H9 (cell line): ENCODE measurements at regions not wholly inside any gene's neighbourhood (a gene's known extent, or its start where the extent isn't known, plus 50 kb on each side); places are given as distances from the start of the nearest gene placed in this dataset.

ENCODE experiments used
- DNase-seq: peaks from one replicate; pipeline ENCODE4 v3.0.0-alpha.2; 2017
- H2AFZ ChIP-seq: one replicate; pipeline ENCODE4 v1.6.1; 2013; ENCODE audit warnings: mild to moderate bottlenecking, low read length, control low read depth, moderate library complexity
- H2AK5ac ChIP-seq: 2 replicates; pipeline ENCODE4 v1.6.1; 2013; ENCODE audit warnings: low read length, control low read depth, mixed read lengths; ENCODE audit not compliant: insufficient read length
- H2BK120ac ChIP-seq: one replicate; pipeline ENCODE4 v1.6.1; 2013; ENCODE audit warnings: low read depth, mild to moderate bottlenecking, low read length, control low read depth, inconsistent platforms; ENCODE audit not compliant: poor library complexity, severe bottlenecking
- H2BK12ac ChIP-seq: 2 replicates; pipeline ENCODE4 v1.6.1; 2013; ENCODE audit warnings: low read length, control low read depth, mixed read lengths, low read depth; ENCODE audit not compliant: insufficient read length
- H2BK15ac ChIP-seq: 2 replicates; pipeline ENCODE4 v1.6.1; 2013; ENCODE audit warnings: low read depth, low read length, control low read depth
- H2BK20ac ChIP-seq: one replicate; pipeline ENCODE4 v1.6.1; 2013; ENCODE audit warnings: low read depth, mild to moderate bottlenecking, low read length, control low read depth, inconsistent platforms; ENCODE audit not compliant: poor library complexity, severe bottlenecking
- H2BK5ac ChIP-seq: 2 replicates; pipeline ENCODE4 v1.6.1; 2013; ENCODE audit warnings: low read length, control low read depth, mixed read lengths; ENCODE audit not compliant: insufficient read length
- H3K14ac ChIP-seq: 2 replicates; pipeline ENCODE4 v1.6.1; 2013; ENCODE audit warnings: low read length, control low read depth; ENCODE audit not compliant: insufficient read depth
- H3K18ac ChIP-seq: 2 replicates; pipeline ENCODE4 v1.6.1; 2013; ENCODE audit warnings: low read depth, mild to moderate bottlenecking, mixed read lengths, low read length, control low read depth; ENCODE audit not compliant: insufficient read length
- H3K23ac ChIP-seq: 2 replicates; pipeline ENCODE4 v1.6.1; 2013; ENCODE audit warnings: low read length, control low read depth, mixed read lengths, low read depth; ENCODE audit not compliant: insufficient read length
- H3K23me2 ChIP-seq: 2 replicates; pipeline ENCODE4 v1.6.1; 2013; ENCODE audit warnings: low read depth, mild to moderate bottlenecking, mixed read lengths, low read length, control low read depth; ENCODE audit not compliant: insufficient read length, poor library complexity, severe bottlenecking
- H3K27ac ChIP-seq: 2 replicates; pipeline ENCODE4 v1.5.1; 2013; ENCODE audit warnings: low read length, control low read depth, mixed read lengths, low read depth; ENCODE audit not compliant: insufficient read length
- H3K27me3 ChIP-seq: 2 replicates; pipeline ENCODE4 v1.6.1; 2013; ENCODE audit warnings: low read length, control low read depth, inconsistent platforms; ENCODE audit not compliant: insufficient read depth
- H3K4ac ChIP-seq: 2 replicates; pipeline ENCODE4 v1.6.1; 2013; ENCODE audit warnings: low read depth, mild to moderate bottlenecking, control low read depth, inconsistent platforms, low read length, moderate library complexity
- H3K4me1 ChIP-seq: 2 replicates; pipeline ENCODE4 v1.6.1; 2013; ENCODE audit warnings: low read length, control low read depth, inconsistent platforms; ENCODE audit not compliant: insufficient read depth
- H3K4me2 ChIP-seq: 2 replicates; pipeline ENCODE4 v1.6.1; 2013; ENCODE audit warnings: low read length, control low read depth, mixed read lengths; ENCODE audit not compliant: insufficient read length, insufficient read depth
- H3K56ac ChIP-seq: 2 replicates; pipeline ENCODE4 v1.6.1; 2013; ENCODE audit warnings: low read depth, mild to moderate bottlenecking, mixed read lengths, low read length, control low read depth; ENCODE audit not compliant: insufficient read length
- H3K79me1 ChIP-seq: 2 replicates; pipeline ENCODE4 v1.6.1; 2013; ENCODE audit warnings: low read depth, mild to moderate bottlenecking, moderate library complexity, low read length, control low read depth, inconsistent platforms; ENCODE audit not compliant: insufficient read depth, poor library complexity, severe bottlenecking
- H3K79me2 ChIP-seq: 2 replicates; pipeline ENCODE4 v1.6.1; 2013; ENCODE audit warnings: low read length, control low read depth, inconsistent platforms; ENCODE audit not compliant: insufficient read depth
- H3K9ac ChIP-seq: 2 replicates; pipeline ENCODE4 v1.6.1; 2013; ENCODE audit warnings: low read length, control low read depth, mixed read lengths; ENCODE audit not compliant: insufficient read length; ENCODE audit errors: extremely low read depth
- H3K9me3 ChIP-seq: one replicate; pipeline ENCODE4 v1.6.1; 2013; ENCODE audit warnings: low read depth, low read length, inconsistent platforms; ENCODE audit not compliant: control insufficient read depth
- H3T11ph ChIP-seq: one replicate; pipeline ENCODE4 v1.6.1; 2013; ENCODE audit warnings: mild to moderate bottlenecking, low read length, control low read depth, inconsistent platforms
- H4K20me1 ChIP-seq: one replicate; pipeline ENCODE4 v1.6.1; 2013; ENCODE audit not compliant: control insufficient read depth, insufficient read length, insufficient read depth
- H4K5ac ChIP-seq: 2 replicates; pipeline ENCODE4 v1.6.1; 2013; ENCODE audit warnings: low read depth, mild to moderate bottlenecking, mixed read lengths, low read length, control low read depth; ENCODE audit not compliant: insufficient read length
- H4K8ac ChIP-seq: replicated peaks from 2 replicates; pipeline ENCODE4 v1.6.1; 2013; ENCODE audit warnings: low read length, control low read depth, mixed read lengths, low read depth; ENCODE audit not compliant: insufficient read length
- H4K91ac ChIP-seq: 2 replicates; pipeline ENCODE4 v1.6.1; 2013; ENCODE audit warnings: low read depth, mild to moderate bottlenecking, moderate library complexity, mixed read lengths, low read length, control low read depth; ENCODE audit not compliant: insufficient read length
- H3K27ac Mint-ChIP-seq, 3 experiments: 2 replicates in 2 of 3; 3 replicates in 1 of 3; pipeline ENCODE4 v1.8.0; 2020 to 2021; ENCODE audit warnings: mixed read lengths in 3 of 3, mild to moderate bottlenecking in 1 of 3, moderate library complexity in 1 of 3
- H3K27me3 Mint-ChIP-seq: 2 replicates; pipeline ENCODE4 v1.8.0; 2021; ENCODE audit warnings: low read depth, mild to moderate bottlenecking, moderate library complexity, mixed read lengths
- H3K36me3 Mint-ChIP-seq, 3 experiments: 2 replicates in 2 of 3; 3 replicates in 1 of 3; pipeline ENCODE4 v1.8.0; 2020 to 2021; ENCODE audit warnings: low read depth in 3 of 3, mixed read lengths in 3 of 3; ENCODE audit not compliant: insufficient read depth in 1 of 3
- H3K4me1 Mint-ChIP-seq, 2 experiments: 2 replicates each; pipeline ENCODE4 v1.8.0; 2020; ENCODE audit warnings: mixed read lengths in 2 of 2
- H3K4me3 Mint-ChIP-seq, 2 experiments: 2 replicates in 1 of 2; 3 replicates in 1 of 2; pipeline ENCODE4 v1.8.0; 2020 to 2021; ENCODE audit warnings: mild to moderate bottlenecking in 2 of 2, mixed read lengths in 2 of 2, moderate library complexity in 1 of 2
- H3K9me3 Mint-ChIP-seq, 2 experiments: 2 replicates in 1 of 2; 3 replicates in 1 of 2; pipeline ENCODE4 v1.8.0; 2020; ENCODE audit warnings: mild to moderate bottlenecking in 2 of 2, mixed read lengths in 2 of 2, moderate library complexity in 1 of 2
- WGBS: extraction: QIAGEN DNeasy Blood & Tissue Kit; methylation state at CpG from one replicate; pipeline ENCODE4 v1.1.7; 2013; ENCODE audit warnings: missing lambda C conversion rate, low lambda C conversion rate, mixed read lengths; ENCODE audit not compliant: insufficient read length; ENCODE audit errors: extremely low coverage; 5-methylcytosine and 5-hydroxymethylcytosine counted together
- TF ChIP-seq, protein P1 (sequence below): fragments of 200-600 bp; sonication (generic); conservative IDR thresholded peaks from 3 replicates; pipeline ENCODE4 v1.8.0; 2021; ENCODE audit warnings: antibody characterized with exemption, mild to moderate bottlenecking

- Histone ChIP-seq H3K56ac (no peak overlapping the region), H2AFZ (no peak overlapping the region), H4K91ac (no peak overlapping the region), H2BK5ac (no peak overlapping the region), H3K23me2 (no peaks in the 10 kb centered on the region), H3K27me3 (no peaks in the 10 kb centered on the region), H2BK20ac (no peak overlapping the region), H3K23ac (no peak overlapping the region), H3K9ac (no peak overlapping the region), H3K9me3 (no peaks in the 10 kb centered on the region), H2BK15ac (no peak overlapping the region), H4K20me1 (no peaks in the 10 kb centered on the region), H3T11ph (no peak overlapping the region), H4K8ac (no peak overlapping the region), H2BK120ac (no peak overlapping the region), H3K4ac (no peak overlapping the region), H2AK5ac (no peak overlapping the region), H2BK12ac (no peak overlapping the region), H3K4me2 (no peak overlapping the region), H3K27ac (no peak overlapping the region), H3K79me2 (no peaks in the 10 kb centered on the region), H3K18ac (no peak overlapping the region), H3K79me1 (no peaks in the 10 kb centered on the region), H3K14ac (no peak overlapping the region), H3K4me1 (no peaks in the 10 kb centered on the region), H4K5ac (no peak overlapping the region)
- TF ChIP-seq, protein P1, sequence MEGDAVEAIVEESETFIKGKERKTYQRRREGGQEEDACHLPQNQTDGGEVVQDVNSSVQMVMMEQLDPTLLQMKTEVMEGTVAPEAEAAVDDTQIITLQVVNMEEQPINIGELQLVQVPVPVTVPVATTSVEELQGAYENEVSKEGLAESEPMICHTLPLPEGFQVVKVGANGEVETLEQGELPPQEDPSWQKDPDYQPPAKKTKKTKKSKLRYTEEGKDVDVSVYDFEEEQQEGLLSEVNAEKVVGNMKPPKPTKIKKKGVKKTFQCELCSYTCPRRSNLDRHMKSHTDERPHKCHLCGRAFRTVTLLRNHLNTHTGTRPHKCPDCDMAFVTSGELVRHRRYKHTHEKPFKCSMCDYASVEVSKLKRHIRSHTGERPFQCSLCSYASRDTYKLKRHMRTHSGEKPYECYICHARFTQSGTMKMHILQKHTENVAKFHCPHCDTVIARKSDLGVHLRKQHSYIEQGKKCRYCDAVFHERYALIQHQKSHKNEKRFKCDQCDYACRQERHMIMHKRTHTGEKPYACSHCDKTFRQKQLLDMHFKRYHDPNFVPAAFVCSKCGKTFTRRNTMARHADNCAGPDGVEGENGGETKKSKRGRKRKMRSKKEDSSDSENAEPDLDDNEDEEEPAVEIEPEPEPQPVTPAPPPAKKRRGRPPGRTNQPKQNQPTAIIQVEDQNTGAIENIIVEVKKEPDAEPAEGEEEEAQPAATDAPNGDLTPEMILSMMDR: no peak
- Mint-ChIP-seq H3K4me1 (peaks cover 10 to 11% of the 10 kb centered on the region in 2 experiments), H3K36me3 (no peaks in the 10 kb centered on the region), H3K9me3 (no peaks in the 10 kb centered on the region), H3K27ac (no peak overlapping the region; a peak in 1 of 7 replicates), H3K4me3 (no peak overlapping the region), H3K27me3 (no peaks in the 10 kb centered on the region)
- DNase-seq: no peak
- no CpG with 5 or more reads among the region's 6 CpGs for WGBS
Measured at GRCh38 chr10:128852902-128853301, 614.1 kb upstream of the MGMT start.
